T-helper 1 cell treated with Interleukin-12 subunit alpha and Interleukin-12 subunit beta and Interleukin-4 antibody, amounts not matched to agents 30 ng/mL and 1 ng/mL, for 36 hours (primary cell): ENCODE measurements at regions not wholly inside any gene's neighbourhood (a gene's known extent, or its start where the extent isn't known, plus 50 kb on each side); places are given as distances from the start of the nearest gene placed in this dataset.

Source experiments
- intact Hi-C: fragments of 100-400 bp; cut with micrococcal nuclease; formaldehyde crosslinking; loops from one replicate; pipeline ENCODE4 v1.15.1; 2024

- intact Hi-C loops: no loop called here
Observed at GRCh38 chr10:52440612-52441285, 126.7 kb downstream of the DKK1 start.

GRCh38 chr10:52442576-52442975 is 128.5 kb downstream of the DKK1 start:
- intact Hi-C loops: no loop called here

GRCh38 chr10:52443419-52444388 is 129.6 kb downstream of the DKK1 start:
- intact Hi-C loops: no loop called here

DNA sequence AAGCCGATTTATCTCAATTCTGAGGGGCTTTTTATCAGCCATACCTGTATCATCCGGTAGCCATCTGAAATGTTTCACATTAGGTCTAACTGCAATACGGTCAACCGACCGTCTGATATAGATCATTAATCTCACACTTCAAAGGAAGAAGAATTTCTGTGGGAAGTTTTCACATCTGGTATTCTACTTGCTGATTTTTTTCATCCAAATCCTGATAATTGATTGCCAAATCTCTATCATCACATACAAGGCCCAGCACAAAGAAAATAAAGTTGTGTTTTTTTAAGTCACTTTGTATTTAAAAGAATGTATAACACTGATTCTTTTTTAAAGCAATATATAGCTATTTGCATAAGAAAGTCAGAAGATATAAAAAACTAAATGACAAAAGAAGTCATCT is 132.3 kb downstream of the DKK1 start:
- intact Hi-C loops: no loop called here

DNA sequence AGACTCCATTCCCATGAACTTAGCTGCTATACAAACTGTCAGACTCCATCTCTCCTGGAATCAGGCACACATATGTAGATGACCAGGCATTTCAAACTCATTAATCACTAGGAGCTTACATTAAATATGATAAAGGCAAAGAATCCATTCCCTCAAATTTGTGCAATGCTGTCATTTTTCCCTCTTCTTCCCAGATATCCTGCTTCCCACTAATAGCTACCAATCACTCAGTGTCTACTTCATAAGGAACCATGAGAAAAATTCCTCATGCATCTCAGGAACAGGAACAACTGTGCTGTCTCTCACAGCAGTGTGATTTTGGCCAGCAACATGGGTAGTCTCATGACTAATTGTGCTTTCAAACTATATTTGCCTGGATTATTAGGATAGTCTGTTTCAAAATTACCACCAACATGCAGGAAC is 133.9 kb downstream of the DKK1 start:
- intact Hi-C loops: no loop called here

DNA sequence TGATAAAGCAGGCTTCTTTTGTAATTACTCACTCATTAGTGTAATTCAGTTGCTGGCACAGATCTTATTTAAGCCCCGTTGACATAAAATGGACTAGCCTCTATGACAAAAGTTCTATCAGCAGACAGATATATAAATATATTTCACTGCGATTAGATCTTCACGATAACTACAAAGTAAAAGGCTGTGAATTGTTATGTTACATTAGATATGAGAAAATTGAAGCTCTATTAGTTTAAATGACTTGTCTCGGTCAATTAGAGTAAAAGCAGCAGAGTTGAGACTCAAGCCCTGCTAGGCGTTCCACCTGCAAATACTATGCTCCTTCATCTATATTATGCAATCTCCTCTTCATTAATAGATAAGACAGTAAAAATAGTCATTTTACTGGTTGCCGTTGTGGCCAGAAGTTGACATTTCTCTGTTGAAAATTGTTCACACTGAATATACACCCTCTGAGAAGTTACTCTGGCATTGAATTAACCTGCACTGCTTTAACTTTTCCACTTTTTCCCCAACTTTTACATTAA is 136.7 kb downstream of the DKK1 start:
- intact Hi-C loops: no loop called here

DNA sequence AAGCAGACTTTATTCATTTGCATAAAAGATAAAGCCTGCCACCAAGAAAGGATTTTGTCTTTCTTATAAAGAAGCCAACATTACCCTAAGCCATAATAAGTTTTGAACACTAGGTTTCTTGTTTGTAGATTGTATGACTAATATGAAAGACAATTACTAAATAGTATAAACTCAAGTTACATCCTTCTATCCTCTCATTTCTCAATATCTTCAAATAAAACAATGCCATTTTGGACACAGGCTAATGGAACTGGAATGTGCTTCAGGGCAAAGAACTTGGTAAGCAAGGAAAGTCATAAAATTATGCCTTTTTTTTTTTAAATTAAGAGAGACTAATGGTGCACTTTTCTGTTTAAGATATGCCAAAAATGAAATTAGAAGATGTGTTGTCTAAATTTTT is 137.7 kb downstream of the DKK1 start:
- intact Hi-C loops: no loop called here

DNA sequence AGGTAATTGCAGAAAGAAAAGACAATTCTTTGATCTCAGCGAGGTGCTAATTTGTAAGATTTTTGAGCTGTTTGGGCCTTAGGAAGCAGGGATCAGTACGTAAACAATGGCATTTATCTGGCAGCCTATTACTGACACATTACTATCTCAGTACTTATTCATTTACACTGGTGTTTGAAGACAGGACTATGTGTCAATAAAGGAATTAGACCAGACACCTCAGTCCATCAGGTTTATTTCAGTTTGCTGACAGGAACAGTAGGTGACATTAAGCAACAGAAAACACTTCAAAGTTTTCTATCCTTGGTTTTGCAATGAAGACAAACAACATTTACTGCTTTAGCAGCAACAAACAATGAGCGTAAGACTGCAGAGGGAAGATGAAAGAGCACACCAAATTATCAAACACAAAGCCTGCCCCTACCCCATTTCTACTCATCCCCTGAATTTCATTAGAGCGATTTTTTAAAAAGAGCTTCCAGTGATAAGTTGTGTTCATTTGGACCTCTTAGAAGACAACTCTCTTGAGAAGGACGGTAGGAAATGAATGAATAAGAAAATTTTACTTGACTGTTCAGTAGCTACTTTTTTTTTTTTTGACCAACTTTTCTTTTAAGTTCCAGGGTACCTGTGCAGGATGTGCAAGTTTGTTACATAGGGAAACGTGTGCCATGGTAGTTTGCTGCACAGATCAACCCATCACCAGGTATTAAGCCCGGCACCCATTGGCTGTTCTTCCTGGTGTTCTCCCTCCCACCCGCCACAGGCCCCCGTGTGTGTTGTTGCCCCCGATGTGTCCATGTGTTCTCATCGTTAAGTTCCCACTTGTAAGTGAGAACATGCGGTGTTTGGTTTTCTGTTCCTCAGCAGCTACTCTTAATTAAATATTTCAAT is 138.8 kb downstream of the DKK1 start:
- intact Hi-C loops: no loop called here

DNA sequence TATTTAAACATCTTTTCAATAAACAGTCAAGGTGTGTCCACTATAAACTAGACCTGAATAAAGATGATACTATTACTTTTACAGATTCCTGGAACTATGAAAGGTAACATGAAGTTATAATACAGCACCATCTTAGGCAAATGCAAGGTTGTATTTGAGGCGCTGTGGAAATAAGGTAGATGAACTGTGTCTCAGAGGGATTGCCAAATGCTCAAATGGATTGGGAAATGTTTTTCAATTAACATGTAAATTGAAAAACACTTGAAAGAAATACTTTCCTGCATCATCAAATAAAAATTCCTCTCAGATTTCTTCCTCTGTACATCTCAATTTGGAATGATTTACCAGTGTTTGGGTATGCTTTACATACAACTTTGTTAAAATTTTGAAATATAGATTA is 139.4 kb downstream of the DKK1 start:
- intact Hi-C loops: no loop called here

- intact Hi-C loops: no loop called here
Observed at GRCh38 chr10:52454491-52454890, 140.4 kb downstream of the DKK1 start.

DNA sequence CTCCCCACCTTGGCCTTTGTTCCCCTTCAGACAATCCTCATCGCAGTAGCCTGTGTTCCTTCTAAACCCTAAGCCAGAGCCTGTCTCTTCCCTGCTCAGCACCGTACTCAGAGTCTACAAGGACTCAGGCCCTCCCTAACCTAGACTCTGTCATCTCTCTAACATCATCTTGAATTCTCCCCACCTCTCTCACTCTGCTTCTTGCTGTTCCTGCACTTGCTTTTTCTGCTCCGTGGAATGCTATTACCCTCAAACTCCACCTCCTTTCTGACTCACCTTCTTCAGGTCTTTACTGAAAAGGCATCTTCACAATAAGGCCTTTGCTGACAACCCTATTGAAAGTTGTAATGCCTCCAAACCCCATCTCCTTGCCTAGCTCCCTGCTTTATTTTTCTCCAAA is 141.0 kb downstream of the DKK1 start:
- intact Hi-C loops: no loop called here

DNA sequence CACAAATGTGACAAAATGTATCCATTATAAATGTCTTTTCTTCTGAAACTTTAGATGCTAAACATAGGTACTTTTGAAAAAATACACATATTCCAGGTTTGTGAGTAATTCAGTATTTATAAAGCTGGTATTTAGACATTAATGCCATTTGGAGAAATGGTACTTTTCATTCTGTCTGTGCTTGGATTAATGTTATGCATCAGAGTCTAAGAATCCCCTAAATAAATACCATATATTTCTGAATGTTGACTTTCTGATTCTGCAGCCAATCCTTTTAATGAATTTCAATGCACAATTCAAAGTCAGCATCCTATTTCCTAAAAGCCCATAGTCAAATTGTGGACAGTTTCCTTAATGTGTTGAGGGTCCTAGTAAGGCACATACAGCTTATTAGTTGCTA is 145.0 kb downstream of the DKK1 start:
- intact Hi-C loops: no loop called here

DNA sequence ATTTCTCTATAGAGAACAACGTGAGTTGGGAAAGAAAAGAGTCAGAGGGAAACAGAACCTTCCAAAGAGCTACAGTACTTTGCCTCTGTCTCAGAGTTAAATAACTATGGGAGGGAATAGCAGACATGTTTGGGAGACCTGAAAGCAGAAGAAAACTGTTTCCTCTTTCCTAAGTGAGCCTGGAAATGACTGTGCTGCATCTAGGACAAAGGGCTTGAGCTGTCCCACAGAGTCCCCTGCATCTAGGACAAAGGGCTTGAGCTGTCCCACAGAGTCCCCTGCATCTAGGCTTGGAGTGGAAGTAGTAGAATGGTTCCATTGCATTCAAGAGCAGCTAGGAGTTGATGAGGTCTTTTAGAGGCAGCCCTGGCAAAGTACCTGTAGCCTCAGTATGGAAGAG is 149.7 kb downstream of the DKK1 start:
- intact Hi-C loops: no loop called here

DNA sequence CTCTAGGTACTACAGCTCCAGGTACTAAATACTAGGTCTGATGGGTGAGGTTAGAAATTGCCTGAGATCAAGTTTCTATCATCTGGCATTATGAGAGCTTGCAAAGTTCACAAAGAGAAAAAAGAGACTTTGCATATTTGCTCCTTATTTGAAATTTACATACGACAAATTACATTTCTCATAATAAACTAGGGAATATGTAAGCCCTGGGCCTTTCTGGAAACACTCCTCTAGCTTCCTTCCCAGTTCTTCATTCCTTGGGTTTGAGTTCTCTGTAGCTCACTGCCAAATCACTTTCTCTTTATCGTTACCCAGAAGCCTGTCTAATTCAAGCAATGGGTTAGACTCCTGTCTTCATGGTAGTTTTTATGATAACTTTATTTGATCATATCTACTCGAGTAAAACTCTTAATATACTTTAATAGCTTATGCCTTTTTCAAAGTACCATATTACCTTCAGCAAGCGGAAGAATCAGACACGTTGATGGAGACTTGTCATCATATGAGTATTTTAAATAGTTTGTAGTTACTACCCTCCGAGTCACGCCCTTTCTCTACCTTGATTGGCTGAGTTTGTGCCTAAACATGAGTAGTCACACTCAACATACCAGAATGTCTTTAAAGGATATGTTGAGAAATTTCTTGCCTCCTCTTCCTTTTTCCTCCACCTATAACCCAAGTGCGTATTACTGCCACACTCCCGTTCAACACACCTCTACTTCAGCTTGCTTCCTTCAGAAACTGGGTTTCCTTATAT is 150.5 kb downstream of the DKK1 start:
- intact Hi-C loops: no loop called here

GRCh38 chr10:52465202-52465601 is 151.1 kb downstream of the DKK1 start:
- intact Hi-C loops: no loop called here

DNA sequence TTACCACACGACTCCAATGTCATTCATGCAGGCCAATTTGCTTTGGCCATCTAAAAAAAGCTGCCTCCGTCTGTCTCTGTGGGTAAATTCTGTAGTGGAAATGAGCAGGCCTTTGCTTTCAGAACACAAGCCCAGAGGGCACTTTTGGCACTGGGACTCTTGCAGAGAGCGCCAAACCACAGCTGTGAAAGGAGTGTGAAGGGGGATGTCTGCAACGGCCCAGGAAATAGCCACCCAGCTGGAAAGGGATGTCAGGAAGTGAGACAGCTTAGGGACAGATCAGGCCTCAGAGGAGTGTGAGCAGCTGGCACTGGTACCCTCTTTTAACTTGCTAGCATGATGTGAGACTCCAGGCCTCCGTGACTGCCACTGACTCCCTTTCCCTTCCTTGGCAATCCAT is 152.4 kb downstream of the DKK1 start:
- intact Hi-C loops: no loop called here

DNA sequence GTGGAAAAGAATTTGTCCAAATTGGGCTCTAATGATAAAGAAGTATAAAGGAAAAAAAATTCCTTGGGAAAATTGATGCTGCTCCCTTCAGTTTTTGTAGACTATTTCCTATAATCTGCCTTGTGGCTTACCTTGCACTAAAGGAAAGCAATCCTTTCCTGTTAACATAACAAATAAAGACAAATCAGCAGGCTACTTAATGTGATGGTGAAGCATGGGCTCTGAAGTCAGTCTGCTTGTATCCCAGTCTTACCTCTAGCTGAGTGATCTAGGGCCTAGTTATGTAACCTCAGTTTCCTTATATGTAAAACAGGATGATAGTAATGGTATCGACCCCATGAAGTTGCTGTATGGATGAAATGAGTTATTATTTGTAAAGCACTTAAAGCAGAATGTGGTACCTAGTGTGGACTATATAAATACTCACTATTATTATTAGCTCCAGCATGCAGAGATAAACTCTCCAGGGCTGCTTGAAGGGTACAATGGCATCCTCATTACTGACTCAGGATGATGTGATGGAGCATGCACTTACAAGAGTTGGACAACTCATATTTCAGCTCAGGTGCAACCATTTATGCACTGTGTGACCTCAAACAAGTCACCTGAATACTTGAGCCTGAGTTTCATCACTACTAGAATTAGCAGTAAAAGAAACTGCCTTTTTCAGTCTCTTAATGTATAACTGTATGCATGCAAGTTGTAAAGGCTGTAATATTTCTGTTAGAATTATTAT is 156.1 kb downstream of the DKK1 start:
- intact Hi-C loops: no loop called here

DNA sequence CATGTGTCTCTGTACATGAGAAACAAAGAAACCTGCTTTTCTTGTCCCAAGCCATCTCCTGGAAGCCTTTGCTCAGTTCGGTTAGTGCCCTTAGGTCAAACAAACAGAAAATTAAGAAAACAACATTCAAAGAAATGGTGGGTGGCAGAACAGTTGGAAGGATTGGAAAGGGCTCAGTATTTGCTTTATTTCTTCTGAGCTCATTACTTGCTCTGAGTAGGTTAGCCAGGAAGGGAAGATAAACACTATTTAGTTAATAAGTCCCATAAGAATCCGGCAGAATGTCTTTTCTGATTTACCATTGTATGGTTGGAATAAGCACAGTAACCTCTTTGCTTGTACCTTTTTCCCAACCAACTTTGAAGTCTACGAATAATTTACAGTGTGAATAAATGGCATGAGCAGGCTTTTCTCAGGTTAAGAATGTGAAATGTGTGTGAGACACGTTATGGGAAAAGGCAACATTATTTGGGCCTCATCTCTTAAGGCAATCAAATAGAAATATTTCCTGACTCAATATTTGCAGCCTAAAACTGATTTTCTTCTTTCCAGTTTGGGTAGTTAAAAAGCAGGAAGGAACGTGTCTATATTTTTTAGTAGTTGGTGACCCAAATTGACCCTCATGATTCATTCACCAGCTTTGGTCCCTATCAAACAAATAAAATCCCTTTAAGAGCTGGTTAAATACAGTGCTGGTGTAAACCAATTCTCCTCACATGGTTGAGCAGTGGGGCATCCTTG is 158.5 kb downstream of the DKK1 start:
- intact Hi-C loops: no loop called here

DNA sequence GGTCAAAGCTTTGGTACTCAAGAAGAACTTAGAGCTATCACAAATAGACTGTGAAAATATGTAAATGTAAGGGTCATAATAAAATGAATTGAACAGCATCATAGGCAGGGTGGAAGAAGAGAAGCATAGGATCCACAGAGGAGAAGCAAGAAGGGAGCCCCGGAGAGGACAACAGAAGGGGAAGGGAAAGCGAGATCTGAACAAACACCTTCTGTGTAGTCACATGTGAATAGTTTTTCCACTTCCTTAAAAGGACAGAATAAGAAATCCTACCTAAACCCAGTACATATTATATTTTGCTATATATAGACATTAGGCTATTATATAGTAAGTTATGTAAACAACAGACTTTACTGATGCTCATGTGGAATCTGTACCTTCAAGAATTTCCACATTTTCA is 160.2 kb downstream of the DKK1 start:
- intact Hi-C loops: no loop called here
